Thyroid gland (tissue), 4 donors: ENCODE measurements at regions not wholly inside any gene's neighbourhood (a gene's known extent, or its start where the extent isn't known, plus 50 kb on each side); places are given as distances from the start of the nearest gene placed in this dataset.

Source experiments
- CTCF ChIP-seq, 6 experiments: fragments of 200-600 bp in 3 of 6; fragments of 450-650 bp in 3 of 6; sonication (generic) in 3 of 6; IDR thresholded peaks; one replicate each; pipeline ENCODE4 v1.5.1; 2016 to 2019; ENCODE audit warnings: antibody characterized with exemption in 6 of 6, mild to moderate bottlenecking in 2 of 6, inconsistent platforms in 1 of 6, moderate library complexity in 1 of 6
- POLR2A ChIP-seq, 2 donors: fragments of 450-650 bp; IDR thresholded peaks; one replicate each; pipeline ENCODE4 v1.6.1; 2017; ENCODE audit warnings: antibody characterized with exemption in 2 of 2, mild to moderate bottlenecking in 2 of 2, moderate library complexity in 1 of 2

- TF ChIP-seq CTCF (IDR thresholded peaks at IDR 0.05) (no peak), POLR2A (IDR thresholded peaks at IDR 0.05) (no peak)
These were observed 471.1 kb upstream of the ZNF507 start for GRCh38 chr19:31874313-31874712.
